Cerebellar nuclear complex (tissue), 1 donor: ENCODE measurements at regions not wholly inside any gene's neighbourhood (a gene's known extent, or its start where the extent isn't known, plus 50 kb on each side); places are given as distances from the start of the nearest gene placed in this dataset.
"Not testable (repeated sequence)": the region's sequence is repeated elsewhere in the genome, so short reads cannot be mapped to it uniquely, and the experiment has no call there.

Experiments used
- DNase-seq, 2 experiments: peaks; one replicate each; lab custom pipeline; 2025; lab: John Stamatoyannopoulos, UW

- DNase-seq = peak in 1 of 2 experiments; percentile 28
These were observed 59.7 kb downstream of the RNF112 start for GRCh38 chr17:19470530-19471261.

DNA sequence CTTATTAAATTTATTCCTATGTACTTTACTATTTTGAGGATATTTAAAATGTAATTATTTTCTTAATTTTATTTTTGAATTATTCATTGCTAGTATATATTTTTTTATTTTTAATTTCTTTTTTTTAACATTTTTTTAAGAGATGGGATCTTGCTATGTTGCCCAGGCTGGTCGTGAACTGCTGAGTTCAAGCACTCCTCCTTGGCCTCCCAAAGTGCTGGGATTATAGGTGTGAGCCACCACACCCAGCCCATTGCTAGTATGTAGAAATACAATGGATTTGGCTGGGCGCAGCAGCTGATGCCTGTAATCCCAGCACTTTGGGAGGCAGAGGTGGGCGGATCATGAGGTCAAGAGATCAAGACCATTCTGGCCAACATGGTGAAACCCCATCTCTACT lies 59.2 kb upstream of the SLC47A1 start:
- not testable (repeated sequence) for DNase-seq

GRCh38 chr17:19475800-19476199 lies 57.9 kb upstream of the SLC47A1 start:
- DNase-seq = not testable (repeated sequence)

GRCh38 chr17:19482576-19482975 lies 51.1 kb upstream of the SLC47A1 start:
- no peak for DNase-seq
